ENCODE measurements at regions not wholly inside any gene's neighbourhood (a gene's known extent, or its start where the extent isn't known, plus 50 kb on each side); places are given as distances from the start of the nearest gene placed in this dataset.

GRCh38 chr3:171956181-171956683 lies 83.1 kb upstream of the FNDC3B start:
- no peak for DNase-seq

GRCh38 chr3:171956705-171957104 lies 82.7 kb upstream of the FNDC3B start:
- no peak for DNase-seq

- no peak for DNase-seq
Measured at GRCh38 chr3:171959532-171960089, 79.8 kb upstream of the FNDC3B start.

- DNase-seq, result no peak
Measured at GRCh38 chr3:171960159-171960558, 79.2 kb upstream of the FNDC3B start.

GRCh38 chr3:171962137-171962720 lies 77.1 kb upstream of the FNDC3B start:
- DNase-seq, result no peak

- DNase-seq, result no peak
Measured at GRCh38 chr3:171963546-171963945, 75.8 kb upstream of the FNDC3B start.

- DNase-seq, result no peak
Measured at GRCh38 chr3:171965067-171965712, 74.2 kb upstream of the FNDC3B start.

- DNase-seq, result no peak
Measured at GRCh38 chr3:171966533-171967136, 72.7 kb upstream of the FNDC3B start.

- DNase-seq, result peak; percentile 94 to 96
Measured at GRCh38 chr3:171967137-171967783, 72.1 kb upstream of the FNDC3B start.

GRCh38 chr3:171967932-171968678 lies 71.3 kb upstream of the FNDC3B start:
- no peak for DNase-seq

- no peak for DNase-seq
Measured at GRCh38 chr3:171970301-171970788, 69.0 kb upstream of the FNDC3B start.

GRCh38 chr3:171971919-171972514 lies 67.4 kb upstream of the FNDC3B start:
- no peak for DNase-seq

- no peak for DNase-seq
Measured at GRCh38 chr3:171972871-171973348, 66.5 kb upstream of the FNDC3B start.

GRCh38 chr3:171974986-171975837 lies 64.2 kb upstream of the FNDC3B start:
- DNase-seq, result peak; percentile 69 to 86

- no peak for DNase-seq
Measured at GRCh38 chr3:171976526-171976925, 62.9 kb upstream of the FNDC3B start.

GRCh38 chr3:171977441-171977840 lies 61.9 kb upstream of the FNDC3B start:
- no peak for DNase-seq

- DNase-seq, result peak; percentile 65 to 80
Measured at GRCh38 chr3:171977860-171978259, 61.5 kb upstream of the FNDC3B start.

GRCh38 chr3:171978390-171978789 lies 61.0 kb upstream of the FNDC3B start:
- no peak for DNase-seq

- no peak for DNase-seq
Measured at GRCh38 chr3:171979081-171979480, 60.3 kb upstream of the FNDC3B start.

- peak; percentile 68 to 73 for DNase-seq
Measured at GRCh38 chr3:171980578-171981270, 58.7 kb upstream of the FNDC3B start.
